ENCODE measurements at regions not wholly inside any gene's neighbourhood (a gene's known extent, or its start where the extent isn't known, plus 50 kb on each side); places are given as distances from the start of the nearest gene placed in this dataset.

- TF ChIP-seq CTCF (conservative IDR thresholded peaks at IDR 0.05; ENCODE audit: low read length) = no peak
- TF ChIP-seq EZH2phosphoT487 (IDR thresholded peaks at IDR 0.05; ENCODE audit: borderline replicate concordance) = no peak
Observed at GRCh38 chr4:183788308-183788905, 116.7 kb upstream of the STOX2 start.

All from Loucy (cell line).